Hepatocyte (in vitro differentiated cells): ENCODE measurements at regions not wholly inside any gene's neighbourhood (a gene's known extent, or its start where the extent isn't known, plus 50 kb on each side); places are given as distances from the start of the nearest gene placed in this dataset.

Source experiments
- DNase-seq: peaks from one replicate; pipeline ENCODE4 v3.0.0-alpha.2; 2016; ENCODE audit warnings: low spot score
- H2AFZ ChIP-seq: fragments of 200-600 bp; sonication (generic); 2 replicates; pipeline ENCODE4 v1.6.0; 2016; ENCODE audit warnings: antibody characterized with exemption, mild to moderate bottlenecking
- H3K27ac ChIP-seq: fragments of 200-600 bp; sonication (generic); 2 replicates; pipeline ENCODE4 v1.5.1; 2016; ENCODE audit warnings: mild to moderate bottlenecking
- H3K27me3 ChIP-seq: fragments of 200-600 bp; sonication (generic); 2 replicates; pipeline ENCODE4 v1.6.1; 2016
- H3K36me3 ChIP-seq: fragments of 200-600 bp; sonication (generic); replicated peaks from 2 replicates; pipeline ENCODE4 v1.5.1; 2016; ENCODE audit warnings: low read depth; ENCODE audit not compliant: insufficient read depth
- H3K4me1 ChIP-seq: fragments of 200-600 bp; sonication (generic); 2 replicates; pipeline ENCODE4 v1.5.1; 2016; ENCODE audit warnings: mild to moderate bottlenecking, moderate library complexity; ENCODE audit not compliant: insufficient read depth
- H3K4me2 ChIP-seq: fragments of 200-600 bp; sonication (generic); 2 replicates; pipeline ENCODE4 v1.6.0; 2016
- H3K4me3 ChIP-seq: fragments of 200-600 bp; sonication (generic); 2 replicates; pipeline ENCODE4 v1.5.1; 2016; ENCODE audit warnings: mild to moderate bottlenecking
- H3K79me2 ChIP-seq: fragments of 200-600 bp; sonication (generic); 2 replicates; pipeline ENCODE4 v1.6.0; 2017; ENCODE audit warnings: mild to moderate bottlenecking
- H3K9me2 ChIP-seq: fragments of 200-600 bp; sonication (generic); replicated peaks from 2 replicates; pipeline ENCODE4 v1.6.0; 2017; ENCODE audit warnings: mild to moderate bottlenecking; ENCODE audit not compliant: insufficient read depth
- H3K9me3 ChIP-seq: fragments of 200-600 bp; sonication (generic); 2 replicates; pipeline ENCODE4 v1.5.1; 2016; ENCODE audit warnings: low read depth, mild to moderate bottlenecking
- H4K20me1 ChIP-seq: fragments of 200-600 bp; sonication (generic); 2 replicates; pipeline ENCODE4 v1.6.0; 2016; ENCODE audit warnings: mild to moderate bottlenecking; ENCODE audit not compliant: insufficient read depth, poor library complexity, severe bottlenecking
- EZH2 ChIP-seq: fragments of 200-600 bp; sonication (generic); IDR thresholded peaks from 2 replicates; pipeline ENCODE4 v1.6.1; 2016; ENCODE audit warnings: antibody characterized with exemption, mild to moderate bottlenecking, borderline replicate concordance
- EZH2phosphoT487 ChIP-seq: fragments of 200-600 bp; sonication (generic); IDR thresholded peaks from one replicate; pipeline ENCODE4 v1.6.1; 2018; ENCODE audit warnings: antibody characterized with exemption, mild to moderate bottlenecking, low read depth, moderate library complexity; ENCODE audit not compliant: unreplicated experiment, severe bottlenecking
- WGBS: methylation state at CpG from one replicate; pipeline ENCODE4 v1.1.6; 2016; ENCODE audit warnings: low lambda C conversion rate; ENCODE audit errors: missing lambda C conversion rate; 5-methylcytosine and 5-hydroxymethylcytosine counted together
- TF ChIP-seq, protein P1 (sequence below): fragments of 200-600 bp; sonication (generic); IDR thresholded peaks from 2 replicates; pipeline ENCODE4 v1.5.1; 2016; ENCODE audit warnings: antibody characterized with exemption, mild to moderate bottlenecking; ENCODE audit not compliant: poor library complexity

DNA sequence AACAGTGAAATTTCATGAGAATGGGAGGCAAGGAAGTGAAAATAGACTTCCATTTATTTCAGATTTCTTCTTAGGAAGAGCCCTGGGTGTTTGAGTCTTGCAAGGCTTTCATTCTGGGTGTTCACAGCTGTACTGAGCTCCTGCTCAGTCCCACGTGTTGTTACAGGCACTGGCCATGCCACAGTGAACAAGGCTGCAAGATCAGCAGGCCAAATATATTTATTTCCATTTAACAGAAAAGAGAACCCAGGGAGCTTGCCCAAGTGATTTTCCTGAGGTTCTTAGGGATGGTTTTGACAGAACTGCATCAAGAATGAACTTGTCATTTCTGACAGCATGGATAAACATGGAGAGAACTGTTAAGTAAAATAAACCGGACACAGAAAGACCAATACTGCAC lies 54.5 kb upstream of the CD36 start:
- no peak overlapping the region for H3K4me3 ChIP-seq
- no peak overlapping the region for H3K4me2 ChIP-seq
- no peak for DNase-seq
- no peaks in the 10 kb centered on the region for H3K9me2 ChIP-seq
- peaks cover 11% of the 10 kb centered on the region for H3K4me1 ChIP-seq
- WGBS = 78% methylated on average over 2 of the region's 2 CpGs
- H3K27me3 ChIP-seq = no peaks in the 10 kb centered on the region
- no peaks in the 10 kb centered on the region for H3K79me2 ChIP-seq
- TF ChIP-seq EZH2phosphoT487 (no peak), EZH2 (no peak)
- TF ChIP-seq, protein P1, sequence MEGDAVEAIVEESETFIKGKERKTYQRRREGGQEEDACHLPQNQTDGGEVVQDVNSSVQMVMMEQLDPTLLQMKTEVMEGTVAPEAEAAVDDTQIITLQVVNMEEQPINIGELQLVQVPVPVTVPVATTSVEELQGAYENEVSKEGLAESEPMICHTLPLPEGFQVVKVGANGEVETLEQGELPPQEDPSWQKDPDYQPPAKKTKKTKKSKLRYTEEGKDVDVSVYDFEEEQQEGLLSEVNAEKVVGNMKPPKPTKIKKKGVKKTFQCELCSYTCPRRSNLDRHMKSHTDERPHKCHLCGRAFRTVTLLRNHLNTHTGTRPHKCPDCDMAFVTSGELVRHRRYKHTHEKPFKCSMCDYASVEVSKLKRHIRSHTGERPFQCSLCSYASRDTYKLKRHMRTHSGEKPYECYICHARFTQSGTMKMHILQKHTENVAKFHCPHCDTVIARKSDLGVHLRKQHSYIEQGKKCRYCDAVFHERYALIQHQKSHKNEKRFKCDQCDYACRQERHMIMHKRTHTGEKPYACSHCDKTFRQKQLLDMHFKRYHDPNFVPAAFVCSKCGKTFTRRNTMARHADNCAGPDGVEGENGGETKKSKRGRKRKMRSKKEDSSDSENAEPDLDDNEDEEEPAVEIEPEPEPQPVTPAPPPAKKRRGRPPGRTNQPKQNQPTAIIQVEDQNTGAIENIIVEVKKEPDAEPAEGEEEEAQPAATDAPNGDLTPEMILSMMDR = no peak
- H3K27ac ChIP-seq = peak overlapping the region; percentile 69
- no peaks in the 10 kb centered on the region for H3K36me3 ChIP-seq
- H2AFZ ChIP-seq = peak overlapping the region; percentile 19
- H3K9me3 ChIP-seq = no peaks in the 10 kb centered on the region
- H4K20me1 ChIP-seq = no peaks in the 10 kb centered on the region

DNA sequence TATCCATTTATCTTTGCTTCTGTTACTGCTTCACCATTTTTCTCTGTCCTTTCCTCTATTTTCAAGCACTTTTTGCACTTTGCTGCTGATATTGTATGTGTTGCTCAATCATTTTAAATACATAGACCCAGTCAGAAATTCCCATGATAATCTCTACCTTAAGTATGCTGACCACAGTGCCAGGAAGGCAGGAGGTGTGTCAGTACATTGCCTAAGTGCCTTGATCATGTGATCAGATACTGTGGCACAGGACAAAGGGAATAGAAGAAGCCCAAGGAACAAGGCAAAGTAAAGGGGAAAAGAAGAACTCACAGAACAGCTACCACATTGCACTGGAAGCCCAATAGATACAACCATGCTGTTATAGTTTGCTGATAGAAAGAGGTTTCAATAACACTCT lies 53.7 kb upstream of the CD36 start:
- TF ChIP-seq EZH2phosphoT487 (no peak), EZH2 (no peak)
- TF ChIP-seq, protein P1 = no peak
- H2AFZ ChIP-seq = peak overlapping the region; percentile 36
- H3K9me2 ChIP-seq = no peaks in the 10 kb centered on the region
- peak; percentile 61 for DNase-seq
- no peak overlapping the region for H3K4me3 ChIP-seq
- peaks cover 11% of the 10 kb centered on the region for H3K4me1 ChIP-seq
- H3K36me3 ChIP-seq = no peaks in the 10 kb centered on the region
- H3K27me3 ChIP-seq = no peaks in the 10 kb centered on the region
- H3K4me2 ChIP-seq = peak overlapping the region; percentile 19
- H4K20me1 ChIP-seq = no peaks in the 10 kb centered on the region
- peak overlapping the region; percentile 69 for H3K27ac ChIP-seq
- no peaks in the 10 kb centered on the region for H3K9me3 ChIP-seq
- no peaks in the 10 kb centered on the region for H3K79me2 ChIP-seq

DNA sequence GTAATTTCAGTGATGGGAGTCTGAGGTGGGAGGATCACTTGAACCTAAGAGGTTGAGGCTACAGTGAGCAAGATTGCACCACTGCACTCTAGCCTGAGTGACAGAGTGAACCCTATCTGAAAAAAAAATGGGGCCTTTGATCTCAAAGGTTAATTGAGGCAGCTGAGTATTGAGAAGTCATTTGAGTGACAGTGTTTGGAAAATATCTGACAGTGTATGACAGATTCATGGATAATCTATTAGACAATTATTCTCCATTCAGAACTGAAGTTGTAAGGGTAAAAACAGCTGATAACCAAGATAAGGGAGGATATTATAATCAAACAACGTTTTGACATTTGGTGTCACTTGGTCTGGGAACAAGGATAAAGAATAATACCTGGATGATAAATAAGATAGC lies 50.9 kb upstream of the CD36 start:
- Histone ChIP-seq H3K36me3 (no peaks in the 10 kb centered on the region), H3K4me2 (no peak overlapping the region), H2AFZ (no peak overlapping the region), H3K9me2 (no peaks in the 10 kb centered on the region), H3K27me3 (no peaks in the 10 kb centered on the region), H3K4me1 (peaks cover 11% of the 10 kb centered on the region), H3K79me2 (no peaks in the 10 kb centered on the region), H3K27ac (no peak overlapping the region), H4K20me1 (no peaks in the 10 kb centered on the region), H3K4me3 (no peak overlapping the region), H3K9me3 (no peaks in the 10 kb centered on the region)
- WGBS = 80% methylated on average over 1 of the region's 1 CpG
- no peak for TF ChIP-seq EZH2phosphoT487
- TF ChIP-seq, protein P1 = no peak
- TF ChIP-seq EZH2 = no peak
- no peak for DNase-seq

DNA sequence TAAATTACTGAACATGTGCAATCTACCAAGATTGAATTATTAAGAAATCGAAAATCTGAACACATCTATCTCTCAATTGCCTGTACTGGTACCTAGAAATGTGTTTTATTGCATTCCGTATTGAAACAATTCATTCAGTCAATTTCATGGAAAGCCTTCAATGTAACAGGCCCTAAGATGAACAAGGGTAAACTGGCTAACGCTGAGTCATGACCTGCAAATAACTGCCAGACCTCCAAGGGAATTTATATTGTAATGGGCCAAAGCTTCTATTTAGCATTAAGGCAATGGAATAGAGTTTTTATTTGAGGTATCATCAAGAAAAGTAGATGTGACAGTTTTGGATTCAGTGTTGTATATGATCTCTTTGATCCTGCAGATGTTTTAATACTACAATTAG lies 49.9 kb upstream of the CD36 start:
- H3K9me3 ChIP-seq = no peaks in the 10 kb centered on the region
- 82% methylated on average over 3 of the region's 3 CpGs for WGBS
- H2AFZ ChIP-seq = no peak overlapping the region
- H4K20me1 ChIP-seq = no peaks in the 10 kb centered on the region
- no peaks in the 10 kb centered on the region for H3K27me3 ChIP-seq
- peaks cover 10% of the 10 kb centered on the region for H3K4me1 ChIP-seq
- H3K27ac ChIP-seq = no peak overlapping the region
- no peak overlapping the region for H3K4me2 ChIP-seq
- TF ChIP-seq, protein P1 = no peak
- TF ChIP-seq EZH2 = no peak
- TF ChIP-seq EZH2phosphoT487 = no peak
- no peaks in the 10 kb centered on the region for H3K36me3 ChIP-seq
- no peak overlapping the region for H3K4me3 ChIP-seq
- H3K9me2 ChIP-seq = no peaks in the 10 kb centered on the region
- no peaks in the 10 kb centered on the region for H3K79me2 ChIP-seq
- DNase-seq = no peak
